ENCODE measurements at regions not wholly inside any gene's neighbourhood (a gene's known extent, or its start where the extent isn't known, plus 50 kb on each side); places are given as distances from the start of the nearest gene placed in this dataset.

- no peak for TF ChIP-seq EZH2 (optimal IDR thresholded peaks at IDR 0.05; ENCODE audit: low read depth, low read length)
- TF ChIP-seq CTCF (IDR thresholded peaks at IDR 0.05; ENCODE audit: low read length), result no peak
- no peak for TF ChIP-seq EZH2phosphoT487 (IDR thresholded peaks at IDR 0.05; ENCODE audit: low read length)
- no peaks in the 10 kb centered on the region for H3K9me2 ChIP-seq (replicated peaks; ENCODE audit: insufficient read depth, low read length)
- H3F3A ChIP-seq (ENCODE audit: insufficient read depth, low read length), result no peaks in the 10 kb centered on the region
- no peaks in the 10 kb centered on the region for H3K36me3 ChIP-seq (replicated peaks; ENCODE audit: insufficient read depth, low read length)
- no peak for DNase-seq
- no peak overlapping the region for H3K4me3 ChIP-seq (ENCODE audit: low read length)
- H3K9ac ChIP-seq (ENCODE audit: low read length), result no peak overlapping the region
- H2AFZ ChIP-seq (ENCODE audit: low read length), result no peak overlapping the region
- H3K79me2 ChIP-seq (ENCODE audit: low read length), result no peaks in the 10 kb centered on the region
- no peaks in the 10 kb centered on the region for H4K20me1 ChIP-seq (ENCODE audit: insufficient read depth, low read length)
- no peaks in the 10 kb centered on the region for H3K9me3 ChIP-seq (replicated peaks; ENCODE audit: insufficient read depth, low read length)
- H3K4me2 ChIP-seq (ENCODE audit: low read depth, low read length), result no peak overlapping the region
- H3K4me1 ChIP-seq (ENCODE audit: low read length), result no peaks in the 10 kb centered on the region
- no peaks in the 10 kb centered on the region for H3K27me3 ChIP-seq (replicated peaks; ENCODE audit: insufficient read depth, low read length)
- no peak overlapping the region for H3K27ac ChIP-seq (ENCODE audit: low read length)
Measured at GRCh38 chr9:106283769-106284168, 579.2 kb upstream of the ZNF462 start.

- Histone ChIP-seq H3F3A (ENCODE audit: insufficient read depth, low read length) (no peaks in the 10 kb centered on the region), H3K4me3 (ENCODE audit: low read length) (no peak overlapping the region), H4K20me1 (ENCODE audit: insufficient read depth, low read length) (no peaks in the 10 kb centered on the region), H3K9me2 (replicated peaks; ENCODE audit: insufficient read depth, low read length) (no peaks in the 10 kb centered on the region), H3K79me2 (ENCODE audit: low read length) (no peaks in the 10 kb centered on the region), H3K9me3 (replicated peaks; ENCODE audit: insufficient read depth, low read length) (no peaks in the 10 kb centered on the region), H3K27ac (ENCODE audit: low read length) (no peak overlapping the region), H3K4me1 (ENCODE audit: low read length) (no peaks in the 10 kb centered on the region), H3K4me2 (ENCODE audit: low read depth, low read length) (no peak overlapping the region), H3K36me3 (replicated peaks; ENCODE audit: insufficient read depth, low read length) (no peaks in the 10 kb centered on the region), H2AFZ (ENCODE audit: low read length) (no peak overlapping the region), H3K9ac (ENCODE audit: low read length) (no peak overlapping the region), H3K27me3 (replicated peaks; ENCODE audit: insufficient read depth, low read length) (no peaks in the 10 kb centered on the region)
- DNase-seq, result no peak
- TF ChIP-seq EZH2phosphoT487 (IDR thresholded peaks at IDR 0.05; ENCODE audit: low read length) (no peak), CTCF (IDR thresholded peaks at IDR 0.05; ENCODE audit: low read length) (no peak), EZH2 (optimal IDR thresholded peaks at IDR 0.05; ENCODE audit: low read depth, low read length) (no peak)
Measured at GRCh38 chr9:106284296-106284695, 578.7 kb upstream of the ZNF462 start.

GRCh38 chr9:106286249-106286648 is 576.7 kb upstream of the ZNF462 start:
- no peak for DNase-seq
- Histone ChIP-seq H3K9me2 (replicated peaks; ENCODE audit: insufficient read depth, low read length) (no peaks in the 10 kb centered on the region), H3K9ac (ENCODE audit: low read length) (no peak overlapping the region), H4K20me1 (ENCODE audit: insufficient read depth, low read length) (no peaks in the 10 kb centered on the region), H3K27me3 (replicated peaks; ENCODE audit: insufficient read depth, low read length) (no peaks in the 10 kb centered on the region), H3K4me1 (ENCODE audit: low read length) (no peaks in the 10 kb centered on the region), H3F3A (ENCODE audit: insufficient read depth, low read length) (no peaks in the 10 kb centered on the region), H3K4me3 (ENCODE audit: low read length) (no peak overlapping the region), H2AFZ (ENCODE audit: low read length) (no peak overlapping the region), H3K36me3 (replicated peaks; ENCODE audit: insufficient read depth, low read length) (no peaks in the 10 kb centered on the region), H3K9me3 (replicated peaks; ENCODE audit: insufficient read depth, low read length) (no peaks in the 10 kb centered on the region), H3K4me2 (ENCODE audit: low read depth, low read length) (no peak overlapping the region), H3K27ac (ENCODE audit: low read length) (no peak overlapping the region), H3K79me2 (ENCODE audit: low read length) (no peaks in the 10 kb centered on the region)
- TF ChIP-seq EZH2phosphoT487 (IDR thresholded peaks at IDR 0.05; ENCODE audit: low read length) (no peak), CTCF (IDR thresholded peaks at IDR 0.05; ENCODE audit: low read length) (no peak), EZH2 (optimal IDR thresholded peaks at IDR 0.05; ENCODE audit: low read depth, low read length) (no peak)

Data from MM.1S (cell line).